NCI-H128 (cell line): ENCODE measurements at regions not wholly inside any gene's neighbourhood (a gene's known extent, or its start where the extent isn't known, plus 50 kb on each side); places are given as distances from the start of the nearest gene placed in this dataset.

ENCODE experiments used
- DNase-seq: peaks from one replicate; lab custom pipeline; 2025; ENCODE audit not compliant: unreplicated experiment; lab: John Stamatoyannopoulos, UW

- no peak for DNase-seq
These were observed 84.9 kb downstream of the ACKR3 start for GRCh38 chr2:236654496-236654895.

- DNase-seq = no peak
These were observed 86.5 kb downstream of the ACKR3 start for GRCh38 chr2:236656166-236656565.

GRCh38 chr2:236656721-236657120 lies 87.1 kb downstream of the ACKR3 start:
- DNase-seq = no peak

GRCh38 chr2:236657215-236657614 lies 87.6 kb downstream of the ACKR3 start:
- no peak for DNase-seq

- no peak for DNase-seq
These were observed 88.2 kb downstream of the ACKR3 start for GRCh38 chr2:236657801-236658200.

- DNase-seq = no peak
These were observed 89.5 kb downstream of the ACKR3 start for GRCh38 chr2:236658974-236659757.

- no peak for DNase-seq
These were observed 90.1 kb downstream of the ACKR3 start for GRCh38 chr2:236659758-236660150.

- DNase-seq = no peak
These were observed 91.6 kb downstream of the ACKR3 start for GRCh38 chr2:236661061-236661761.

- DNase-seq = no peak
These were observed 92.1 kb downstream of the ACKR3 start for GRCh38 chr2:236661762-236662110.

GRCh38 chr2:236662231-236663185 lies 92.9 kb downstream of the ACKR3 start:
- no peak for DNase-seq

GRCh38 chr2:236663287-236664101 lies 93.9 kb downstream of the ACKR3 start:
- DNase-seq = no peak

- no peak for DNase-seq
These were observed 94.5 kb downstream of the ACKR3 start for GRCh38 chr2:236664136-236664535.

GRCh38 chr2:236665101-236665500 lies 95.5 kb downstream of the ACKR3 start:
- DNase-seq = no peak

GRCh38 chr2:236665572-236666118 lies 96.0 kb downstream of the ACKR3 start:
- no peak for DNase-seq

- DNase-seq = no peak
These were observed 97.1 kb downstream of the ACKR3 start for GRCh38 chr2:236666646-236667204.

- no peak for DNase-seq
These were observed 97.9 kb downstream of the ACKR3 start for GRCh38 chr2:236667526-236667925.

GRCh38 chr2:236668531-236668969 lies 98.9 kb downstream of the ACKR3 start:
- DNase-seq = no peak

GRCh38 chr2:236670235-236670620 lies 100.6 kb downstream of the ACKR3 start:
- DNase-seq = no peak

- DNase-seq = no peak
These were observed 102.4 kb downstream of the ACKR3 start for GRCh38 chr2:236671896-236672562.
